ENCODE measurements at regions not wholly inside any gene's neighbourhood (a gene's known extent, or its start where the extent isn't known, plus 50 kb on each side); places are given as distances from the start of the nearest gene placed in this dataset.

DNA sequence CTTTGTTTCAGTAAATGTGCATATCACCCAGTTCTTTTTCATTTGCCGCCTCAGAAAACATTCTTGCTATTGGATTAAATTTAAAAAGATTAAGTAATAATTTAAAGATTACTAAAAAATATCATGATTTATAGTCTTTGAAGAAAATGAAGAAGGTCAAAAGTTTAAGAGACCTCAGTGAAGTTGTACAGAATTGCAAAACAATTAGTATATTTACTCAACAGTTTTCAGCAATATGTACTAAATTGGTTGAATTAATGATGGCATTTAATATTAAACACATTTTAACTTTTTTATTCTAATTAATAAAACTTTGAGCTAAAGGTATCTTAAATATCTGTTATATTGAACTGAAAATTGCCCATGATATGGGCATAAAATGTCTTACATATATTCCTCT is 49.9 kb upstream of the KLF6 start:
- TF ChIP-seq, protein P1, sequence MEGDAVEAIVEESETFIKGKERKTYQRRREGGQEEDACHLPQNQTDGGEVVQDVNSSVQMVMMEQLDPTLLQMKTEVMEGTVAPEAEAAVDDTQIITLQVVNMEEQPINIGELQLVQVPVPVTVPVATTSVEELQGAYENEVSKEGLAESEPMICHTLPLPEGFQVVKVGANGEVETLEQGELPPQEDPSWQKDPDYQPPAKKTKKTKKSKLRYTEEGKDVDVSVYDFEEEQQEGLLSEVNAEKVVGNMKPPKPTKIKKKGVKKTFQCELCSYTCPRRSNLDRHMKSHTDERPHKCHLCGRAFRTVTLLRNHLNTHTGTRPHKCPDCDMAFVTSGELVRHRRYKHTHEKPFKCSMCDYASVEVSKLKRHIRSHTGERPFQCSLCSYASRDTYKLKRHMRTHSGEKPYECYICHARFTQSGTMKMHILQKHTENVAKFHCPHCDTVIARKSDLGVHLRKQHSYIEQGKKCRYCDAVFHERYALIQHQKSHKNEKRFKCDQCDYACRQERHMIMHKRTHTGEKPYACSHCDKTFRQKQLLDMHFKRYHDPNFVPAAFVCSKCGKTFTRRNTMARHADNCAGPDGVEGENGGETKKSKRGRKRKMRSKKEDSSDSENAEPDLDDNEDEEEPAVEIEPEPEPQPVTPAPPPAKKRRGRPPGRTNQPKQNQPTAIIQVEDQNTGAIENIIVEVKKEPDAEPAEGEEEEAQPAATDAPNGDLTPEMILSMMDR (IDR thresholded peaks at IDR 0.05; ENCODE audit: low read depth, low read length, poor library complexity, severe bottlenecking): no peak
- TF ChIP-seq EZH2phosphoT487 (IDR thresholded peaks at IDR 0.05; ENCODE audit: borderline replicate concordance, low read length): no peak
